Activated T-cell treated with anti-CD3 and anti-CD28 coated beads, Interleukin-2, amount 50 U/mL, for 4 hours (primary cell): ENCODE measurements at regions not wholly inside any gene's neighbourhood (a gene's known extent, or its start where the extent isn't known, plus 50 kb on each side); places are given as distances from the start of the nearest gene placed in this dataset.

ENCODE experiments used
- ATAC-seq, 2 donors: fragments of 200-7000 bp; cut with Tn5 transposase; one replicate each; pipeline ENCODE4 v1.10.0; 2021
- DNase-seq: peaks from one replicate; pipeline ENCODE4 v3.0.0-alpha.2; 2020
- H3K27me3 Mint-ChIP-seq: one replicate; pipeline ENCODE4 v1.8.0; 2021; ENCODE audit warnings: low read depth, mixed read lengths
- H3K36me3 Mint-ChIP-seq: one replicate; pipeline ENCODE4 v1.8.0; 2022; ENCODE audit warnings: mixed read lengths; ENCODE audit not compliant: insufficient read depth
- H3K4me1 Mint-ChIP-seq: one replicate; pipeline ENCODE4 v1.8.0; 2021; ENCODE audit warnings: low read depth, mixed read lengths
- H3K4me3 Mint-ChIP-seq: one replicate; pipeline ENCODE4 v1.8.0; 2021; ENCODE audit warnings: mild to moderate bottlenecking, moderate library complexity, mixed read lengths
- H3K9me3 Mint-ChIP-seq: one replicate; pipeline ENCODE4 v1.8.0; 2021; ENCODE audit warnings: mixed read lengths

- Mint-ChIP-seq H3K4me3 (no peak overlapping the region), H3K9me3 (peaks cover 5% of the 10 kb centered on the region)
- DNase-seq = no peak
Measured at GRCh38 chr3:21274079-21274571, 476.9 kb downstream of the ZNF385D start.

DNA sequence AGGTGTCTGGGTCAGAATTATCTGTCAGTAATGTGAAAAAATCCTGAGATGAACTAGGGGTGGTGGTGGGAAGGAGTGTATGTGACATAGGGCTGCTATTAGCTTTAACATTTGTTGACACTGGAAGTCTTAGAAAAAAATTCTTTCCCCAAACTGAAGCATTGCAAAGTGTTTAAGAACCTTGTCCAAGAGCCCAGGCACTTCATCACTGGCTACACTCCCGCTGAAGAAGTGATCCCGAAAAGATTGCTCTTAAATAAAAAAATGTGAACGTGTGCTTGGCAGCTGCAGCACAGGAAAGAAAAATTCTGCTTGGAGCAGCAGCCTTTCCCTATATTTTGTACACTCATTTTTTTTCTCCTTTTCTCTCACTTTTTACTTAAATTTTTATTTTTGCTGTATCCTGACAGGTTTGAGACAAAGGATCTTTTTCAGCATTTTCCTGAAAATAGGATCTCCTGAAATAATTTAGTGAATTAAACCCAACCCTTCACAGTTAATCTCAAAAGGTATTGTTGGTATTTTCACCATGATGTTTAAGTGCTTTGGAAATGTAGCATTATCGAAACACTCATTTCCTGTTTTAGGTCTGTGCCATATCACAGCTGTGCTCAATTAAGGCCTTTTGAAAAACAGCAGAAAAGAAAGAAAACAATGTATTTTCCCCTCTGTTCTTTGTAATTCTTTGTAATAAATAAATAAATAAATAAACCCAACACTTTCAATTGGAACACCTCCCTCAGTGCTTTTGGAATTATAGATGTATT lies 477.6 kb downstream of the ZNF385D start:
- H3K4me3 Mint-ChIP-seq = no peak overlapping the region
- ATAC-seq (no peak), DNase-seq (no peak)
- peaks cover 11% of the 10 kb centered on the region for H3K9me3 Mint-ChIP-seq
- no peaks in the 10 kb centered on the region for H3K4me1 Mint-ChIP-seq
- H3K27me3 Mint-ChIP-seq = no peaks in the 10 kb centered on the region
- H3K36me3 Mint-ChIP-seq = no peaks in the 10 kb centered on the region

More at GRCh38 chr3:21274079-21274571, 476.9 kb downstream of the ZNF385D start:
- ATAC-seq = no peak
- H3K36me3 Mint-ChIP-seq = no peaks in the 10 kb centered on the region
- no peaks in the 10 kb centered on the region for H3K4me1 Mint-ChIP-seq
- no peaks in the 10 kb centered on the region for H3K27me3 Mint-ChIP-seq

- H3K9me3 Mint-ChIP-seq = peaks cover 11% of the 10 kb centered on the region
- H3K36me3 Mint-ChIP-seq = no peaks in the 10 kb centered on the region
- DNase-seq (no peak), ATAC-seq (no peak)
- H3K4me3 Mint-ChIP-seq = no peak overlapping the region
- no peaks in the 10 kb centered on the region for H3K4me1 Mint-ChIP-seq
- no peaks in the 10 kb centered on the region for H3K27me3 Mint-ChIP-seq
Measured at GRCh38 chr3:21271606-21272016, 479.4 kb downstream of the ZNF385D start.

DNA sequence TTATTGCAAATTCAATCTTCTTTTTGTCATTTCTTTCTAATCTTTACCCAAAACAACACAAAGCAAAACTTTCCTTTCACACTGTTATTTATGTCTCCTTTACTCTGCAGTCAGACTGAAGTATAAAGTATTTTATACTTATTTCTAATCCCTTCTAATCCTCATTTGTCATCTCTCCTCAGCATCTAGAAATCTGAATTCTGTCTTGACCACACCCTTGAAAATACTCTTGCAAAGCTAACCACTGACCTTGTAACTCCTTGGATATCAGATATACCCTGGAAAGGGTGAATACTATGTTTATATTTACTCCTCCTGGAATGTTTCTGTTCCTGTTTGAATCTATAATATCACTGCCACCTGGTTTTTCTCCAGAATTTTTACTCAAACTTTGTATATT lies 481.1 kb downstream of the ZNF385D start:
- H3K4me1 Mint-ChIP-seq = no peaks in the 10 kb centered on the region
- no peaks in the 10 kb centered on the region for H3K27me3 Mint-ChIP-seq

GRCh38 chr3:21260507-21260906 lies 490.5 kb downstream of the ZNF385D start:
- H3K4me3 Mint-ChIP-seq = no peak overlapping the region
- H3K9me3 Mint-ChIP-seq = no peaks in the 10 kb centered on the region
- no peak for ATAC-seq
- no peaks in the 10 kb centered on the region for H3K36me3 Mint-ChIP-seq
- no peaks in the 10 kb centered on the region for H3K4me1 Mint-ChIP-seq
- no peak for DNase-seq
- H3K27me3 Mint-ChIP-seq = no peaks in the 10 kb centered on the region

More for the DNA sequence above, 481.1 kb downstream of the ZNF385D start:
- ATAC-seq (no peak), DNase-seq (no peak)
- peaks cover 7% of the 10 kb centered on the region for H3K9me3 Mint-ChIP-seq
- H3K36me3 Mint-ChIP-seq = no peaks in the 10 kb centered on the region
- H3K4me3 Mint-ChIP-seq = no peak overlapping the region

GRCh38 chr3:21259896-21260295 lies 491.1 kb downstream of the ZNF385D start:
- H3K4me1 Mint-ChIP-seq = no peaks in the 10 kb centered on the region
- DNase-seq = no peak
- no peaks in the 10 kb centered on the region for H3K9me3 Mint-ChIP-seq
- no peaks in the 10 kb centered on the region for H3K36me3 Mint-ChIP-seq
- ATAC-seq = no peak
- H3K27me3 Mint-ChIP-seq = no peaks in the 10 kb centered on the region
- no peak overlapping the region for H3K4me3 Mint-ChIP-seq

DNA sequence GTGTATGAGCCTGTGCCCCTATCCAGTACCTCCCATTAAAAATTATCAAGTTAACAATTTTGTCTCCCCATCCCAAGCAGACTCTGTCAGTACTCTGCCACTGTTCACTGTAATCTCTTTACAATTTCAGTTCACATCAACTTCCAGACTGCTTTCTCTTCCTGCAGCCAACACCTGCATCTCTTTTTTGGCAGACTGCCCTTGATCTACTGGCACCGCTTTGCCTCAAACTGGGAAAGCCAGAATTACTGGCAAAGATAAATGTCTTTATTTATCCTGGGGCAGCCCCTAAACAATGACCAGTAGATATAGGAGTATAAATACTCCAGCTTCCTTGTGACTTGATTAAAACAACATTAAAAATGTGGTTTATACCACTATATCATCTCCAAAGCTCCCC lies 494.1 kb downstream of the ZNF385D start:
- no peak overlapping the region for H3K4me3 Mint-ChIP-seq
- H3K27me3 Mint-ChIP-seq = no peaks in the 10 kb centered on the region
- H3K4me1 Mint-ChIP-seq = no peaks in the 10 kb centered on the region
- no peaks in the 10 kb centered on the region for H3K9me3 Mint-ChIP-seq
- DNase-seq (no peak), ATAC-seq (no peak)
- no peaks in the 10 kb centered on the region for H3K36me3 Mint-ChIP-seq

- Mint-ChIP-seq H3K4me3 (no peak overlapping the region), H3K36me3 (no peaks in the 10 kb centered on the region), H3K27me3 (no peaks in the 10 kb centered on the region), H3K4me1 (no peaks in the 10 kb centered on the region), H3K9me3 (peaks cover 8% of the 10 kb centered on the region)
- ATAC-seq = no peak
- no peak for DNase-seq
Measured at GRCh38 chr3:21238661-21239060, 512.3 kb downstream of the ZNF385D start.

DNA sequence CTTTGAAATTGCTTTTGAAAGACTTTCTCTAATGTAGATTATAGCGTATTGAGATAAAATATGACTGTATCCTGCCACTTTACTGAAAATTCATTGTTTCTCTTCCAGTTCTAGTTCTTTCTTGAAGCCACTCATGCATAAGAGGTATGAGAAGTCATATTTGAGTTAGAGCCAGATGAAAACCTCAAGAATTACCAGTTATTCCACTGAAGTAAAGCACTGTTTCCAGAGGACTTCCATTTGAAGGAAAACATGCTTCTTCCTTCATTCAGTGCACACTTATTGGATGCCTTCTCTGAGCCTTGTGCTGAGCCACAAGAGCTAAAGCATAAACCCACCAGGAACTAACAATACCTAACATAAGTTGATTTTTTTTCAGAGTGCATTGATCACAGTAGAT lies 513.4 kb downstream of the ZNF385D start:
- H3K4me3 Mint-ChIP-seq = no peak overlapping the region
- no peaks in the 10 kb centered on the region for H3K36me3 Mint-ChIP-seq
- DNase-seq (no peak), ATAC-seq (no peak)
- H3K9me3 Mint-ChIP-seq = peaks cover 11% of the 10 kb centered on the region
- H3K27me3 Mint-ChIP-seq = no peaks in the 10 kb centered on the region
- no peaks in the 10 kb centered on the region for H3K4me1 Mint-ChIP-seq

DNA sequence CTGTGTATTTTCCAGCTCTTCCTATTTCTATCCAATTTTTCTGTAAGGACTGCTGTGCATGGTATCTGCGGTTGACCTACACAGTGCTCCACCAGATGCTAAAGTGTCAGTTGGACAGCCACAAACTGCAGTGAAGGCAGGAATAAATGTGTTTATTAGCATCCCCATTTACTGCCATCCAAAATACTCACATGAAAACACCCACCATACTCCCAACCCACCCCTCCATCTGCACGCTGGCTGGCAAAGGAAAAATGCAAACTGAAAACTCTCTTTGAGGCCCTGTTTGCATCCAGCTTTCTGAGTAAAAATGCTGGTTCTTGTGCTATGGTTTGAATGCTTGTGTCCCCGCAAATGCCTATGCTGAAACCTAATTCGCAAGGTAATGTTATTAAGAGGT lies 515.5 kb downstream of the ZNF385D start:
- H3K4me3 Mint-ChIP-seq = no peak overlapping the region
- ATAC-seq (no peak), DNase-seq (no peak)
- no peaks in the 10 kb centered on the region for H3K36me3 Mint-ChIP-seq
- H3K9me3 Mint-ChIP-seq = peaks cover 11% of the 10 kb centered on the region
- H3K27me3 Mint-ChIP-seq = no peaks in the 10 kb centered on the region
- no peaks in the 10 kb centered on the region for H3K4me1 Mint-ChIP-seq

DNA sequence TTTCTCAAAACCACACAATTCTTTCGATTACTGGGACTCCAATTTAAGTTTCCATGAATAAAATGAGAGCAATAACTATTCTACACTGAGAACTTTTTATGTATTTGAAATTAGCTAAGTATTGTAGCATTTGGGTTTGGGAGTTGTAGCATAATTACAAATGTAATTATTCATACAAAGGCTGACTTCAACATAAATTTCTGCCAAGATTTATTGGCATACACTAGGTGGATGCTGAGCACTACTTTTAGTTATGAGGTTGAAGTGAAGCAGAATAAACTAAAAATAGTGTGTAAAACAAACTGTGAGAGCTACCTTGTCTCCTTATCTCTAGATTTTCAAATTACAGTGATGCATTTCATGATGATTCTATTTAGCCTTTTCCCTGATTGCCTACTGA lies 516.1 kb downstream of the ZNF385D start:
- no peak for ATAC-seq
- no peak for DNase-seq
- Mint-ChIP-seq H3K4me3 (no peak overlapping the region), H3K9me3 (peaks cover 11% of the 10 kb centered on the region), H3K36me3 (no peaks in the 10 kb centered on the region), H3K27me3 (no peaks in the 10 kb centered on the region), H3K4me1 (no peaks in the 10 kb centered on the region)

- Mint-ChIP-seq H3K4me1 (no peaks in the 10 kb centered on the region), H3K9me3 (peaks cover 11% of the 10 kb centered on the region), H3K36me3 (no peaks in the 10 kb centered on the region), H3K4me3 (no peak overlapping the region), H3K27me3 (no peaks in the 10 kb centered on the region)
- no peak for DNase-seq
- no peak for ATAC-seq
Measured at GRCh38 chr3:21229426-21230135, 521.4 kb downstream of the ZNF385D start.

DNA sequence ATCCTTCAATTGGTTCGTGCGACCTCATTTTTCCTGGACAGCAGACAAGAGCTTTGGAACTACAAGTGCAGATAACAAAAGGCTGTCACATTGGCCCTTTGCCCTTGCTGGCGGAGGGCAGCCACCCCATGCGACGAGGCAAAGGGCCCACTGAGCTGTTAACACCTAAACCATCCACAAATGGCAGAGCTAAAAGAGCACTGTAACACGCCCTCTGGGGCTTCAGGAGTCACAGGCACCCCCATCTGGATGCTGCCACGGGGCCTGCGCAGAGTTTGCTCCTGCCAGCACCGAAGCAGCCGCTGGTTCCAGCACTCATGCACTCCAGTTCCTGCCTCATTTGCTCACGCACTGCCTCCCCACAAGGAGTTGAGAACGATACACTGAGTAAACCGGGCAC lies 524.9 kb downstream of the ZNF385D start:
- H3K9me3 Mint-ChIP-seq = peaks cover 3% of the 10 kb centered on the region

GRCh38 chr3:21220944-21221343 lies 530.1 kb downstream of the ZNF385D start:
- ATAC-seq (no peak), DNase-seq (no peak)
- Mint-ChIP-seq H3K4me3 (no peak overlapping the region), H3K27me3 (no peaks in the 10 kb centered on the region), H3K36me3 (no peaks in the 10 kb centered on the region), H3K9me3 (peaks cover 22% of the 10 kb centered on the region), H3K4me1 (no peaks in the 10 kb centered on the region)

More for the DNA sequence above, 524.9 kb downstream of the ZNF385D start:
- Mint-ChIP-seq H3K4me3 (no peak overlapping the region), H3K36me3 (no peaks in the 10 kb centered on the region), H3K27me3 (no peaks in the 10 kb centered on the region), H3K4me1 (no peaks in the 10 kb centered on the region)
- no peak for DNase-seq
- no peak for ATAC-seq

DNA sequence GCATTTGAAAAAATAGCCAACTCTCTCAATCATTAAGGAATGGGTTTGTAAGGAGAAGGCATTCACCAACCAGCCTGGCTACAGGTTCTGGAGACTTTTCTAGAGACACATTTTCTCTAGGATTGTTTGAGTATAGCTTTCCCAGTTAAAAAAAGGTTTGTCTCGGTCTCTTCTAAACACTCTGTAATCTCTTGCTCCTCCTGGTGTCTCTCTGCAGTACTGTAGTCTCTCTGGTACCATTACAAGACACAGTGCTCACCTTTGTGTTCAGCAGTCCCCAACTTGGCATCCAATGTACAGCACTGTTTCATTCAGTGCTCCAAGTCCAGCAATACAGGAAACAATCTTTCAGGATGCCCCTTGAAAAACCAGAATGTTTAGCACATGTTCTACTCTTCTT lies 534.4 kb downstream of the ZNF385D start:
- H3K36me3 Mint-ChIP-seq = no peaks in the 10 kb centered on the region
- DNase-seq = no peak
- no peak for ATAC-seq
- H3K4me3 Mint-ChIP-seq = no peak overlapping the region
- H3K4me1 Mint-ChIP-seq = no peaks in the 10 kb centered on the region
- peaks cover 40% of the 10 kb centered on the region for H3K9me3 Mint-ChIP-seq
- H3K27me3 Mint-ChIP-seq = no peaks in the 10 kb centered on the region
